GM18526 (cell line): ENCODE measurements at regions not wholly inside any gene's neighbourhood (a gene's known extent, or its start where the extent isn't known, plus 50 kb on each side); places are given as distances from the start of the nearest gene placed in this dataset.

Experiments
- POLR2A ChIP-seq: IDR thresholded peaks from 3 replicates; pipeline ENCODE4 v1.6.1; 2011; ENCODE audit not compliant: insufficient read length; ENCODE audit errors: extremely low read depth

DNA sequence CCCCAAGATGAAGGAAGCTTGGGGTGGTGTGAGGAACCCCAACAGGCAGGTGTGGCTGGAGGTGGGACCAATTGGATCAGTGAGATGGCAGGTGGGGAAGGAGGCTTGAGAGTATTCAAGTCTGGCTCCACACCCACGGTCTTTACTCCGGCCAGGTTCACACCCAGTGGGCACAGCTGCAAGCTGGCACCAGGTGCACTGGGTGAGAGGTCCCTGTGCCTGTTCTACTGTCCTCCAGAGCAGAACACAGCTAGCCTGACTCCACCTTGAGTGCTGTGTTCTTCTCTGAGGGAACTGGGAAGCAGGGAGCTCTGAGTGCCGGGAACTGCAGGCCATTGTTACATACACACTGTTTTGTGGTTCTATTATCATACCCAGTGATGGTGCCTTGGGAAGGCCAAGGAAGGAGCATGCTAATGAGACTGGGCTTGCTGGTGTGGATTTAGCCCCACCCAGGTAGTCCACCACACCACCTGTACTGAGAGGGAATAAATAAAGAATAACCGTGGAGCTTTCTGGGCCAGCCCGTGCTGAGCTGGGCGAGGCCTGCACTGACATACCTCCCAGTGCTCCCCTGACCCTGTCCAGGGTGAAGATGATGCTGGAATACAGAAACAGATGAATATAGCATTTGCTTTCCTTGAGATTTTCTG lies 93.4 kb downstream of the ABHD5 start:
- no peak for TF ChIP-seq POLR2A

DNA sequence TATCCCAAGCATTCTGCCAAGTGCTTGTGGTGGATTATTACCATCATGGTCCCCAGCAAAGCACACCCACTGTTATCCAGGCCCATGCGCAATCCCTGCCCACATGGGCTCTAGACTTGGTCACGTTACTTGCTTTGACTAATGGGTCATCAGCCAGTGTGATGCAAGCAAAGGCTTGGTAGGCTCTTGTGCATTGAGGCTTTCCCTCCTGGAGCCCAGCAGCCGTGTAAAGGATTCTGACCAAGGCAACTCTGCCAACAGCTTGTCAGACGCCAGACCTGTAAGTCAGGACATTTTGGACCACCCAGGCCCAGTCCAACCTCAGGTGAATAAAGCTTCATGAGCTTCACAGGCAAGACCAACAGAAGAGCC lies 93.9 kb downstream of the ABHD5 start:
- TF ChIP-seq POLR2A, result no peak

DNA sequence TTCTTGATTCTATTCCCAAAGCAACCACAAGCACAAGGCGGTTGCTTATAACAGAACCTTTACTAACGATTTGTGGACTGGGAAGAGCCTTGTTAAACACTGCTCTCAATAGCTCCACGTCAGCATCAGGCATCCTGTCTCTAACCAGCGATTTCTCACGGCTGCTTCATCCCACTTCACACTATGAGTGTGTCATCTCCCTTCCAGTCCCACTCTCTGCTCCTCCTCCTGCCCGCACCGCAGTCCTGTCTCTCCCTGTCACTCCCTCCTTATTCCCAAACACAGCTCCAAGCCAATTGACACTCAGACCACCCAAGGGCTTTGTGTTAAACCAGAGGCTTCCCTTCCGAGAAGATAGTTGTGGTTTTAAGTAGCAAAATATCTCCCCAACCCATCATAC lies 94.8 kb downstream of the ABHD5 start:
- no peak for TF ChIP-seq POLR2A

DNA sequence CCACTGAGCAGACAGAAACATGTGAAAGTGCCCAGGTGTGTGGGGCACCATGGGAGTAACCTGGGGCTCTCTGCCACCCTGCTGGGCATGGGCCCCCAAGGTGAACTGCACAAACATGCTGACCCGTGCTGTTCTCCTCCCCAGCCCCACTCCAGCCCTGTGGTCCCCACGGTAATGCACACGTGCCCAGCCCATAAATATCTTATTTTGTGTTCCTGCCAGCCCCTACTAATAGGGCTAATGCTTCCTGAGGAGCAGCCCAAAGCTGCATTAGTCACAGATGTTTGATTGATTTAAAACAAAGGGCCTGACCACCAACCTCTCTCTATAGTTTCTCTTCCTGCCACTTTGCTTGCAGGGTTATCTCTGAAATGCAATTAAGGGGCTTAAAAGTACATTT lies 95.4 kb downstream of the ABHD5 start:
- no peak for TF ChIP-seq POLR2A

DNA sequence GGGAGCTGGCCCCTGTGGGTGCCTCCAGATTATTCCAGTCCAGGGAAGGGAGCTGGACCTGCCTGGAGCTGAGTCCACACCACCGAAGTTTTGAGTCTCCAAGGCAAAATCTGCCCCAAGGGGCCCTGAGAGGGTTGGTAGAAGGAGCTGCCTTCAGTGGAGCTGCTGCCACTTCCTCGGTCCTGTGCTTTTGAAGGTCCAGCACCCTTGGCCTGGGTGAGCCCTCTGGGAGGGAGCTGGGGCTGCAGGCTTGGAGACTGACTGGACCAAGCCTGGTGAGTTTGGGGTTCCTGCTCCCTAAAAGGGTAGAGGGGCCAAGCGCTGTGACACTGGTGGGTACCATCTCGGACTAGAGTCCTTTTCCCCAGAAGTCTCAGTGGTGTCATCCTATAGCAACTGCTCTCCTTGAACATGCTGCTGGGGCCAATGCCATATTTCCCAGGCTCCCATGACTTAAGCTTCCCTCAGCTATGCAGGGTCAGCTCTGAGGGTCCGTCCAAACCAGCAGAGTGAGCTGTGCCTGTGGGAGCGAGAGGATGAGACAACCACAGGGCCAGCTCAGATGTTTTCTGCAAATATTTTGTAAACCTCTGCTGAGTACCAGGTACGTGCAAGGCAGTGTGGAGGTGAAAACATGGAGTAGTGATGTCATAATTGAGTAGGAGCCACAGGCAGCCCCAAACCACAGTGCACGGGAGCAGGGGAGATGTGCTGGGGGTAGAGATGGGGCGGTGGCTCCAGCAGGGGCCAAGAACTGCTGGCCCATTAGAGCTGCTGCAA lies 96.0 kb downstream of the ABHD5 start:
- no peak for TF ChIP-seq POLR2A

DNA sequence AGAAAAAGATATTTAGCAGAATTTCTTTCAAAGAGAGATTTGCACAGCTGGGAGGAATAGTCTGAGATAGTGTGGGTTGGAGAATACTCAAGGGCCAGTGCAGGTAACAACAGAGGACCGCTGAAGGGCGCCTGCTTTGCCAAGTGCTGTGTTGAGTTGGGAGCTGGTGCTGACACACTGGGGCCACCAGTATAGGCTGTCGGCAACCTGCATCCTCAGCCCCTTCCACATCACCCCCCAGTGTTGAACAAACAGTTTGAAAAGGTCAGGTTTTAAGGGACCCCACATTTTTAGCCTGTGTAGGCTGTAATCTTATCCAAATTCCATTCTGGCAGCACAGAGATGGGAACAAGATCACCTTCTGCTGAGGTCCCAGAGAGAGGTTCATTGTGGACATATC lies 96.6 kb downstream of the ABHD5 start:
- TF ChIP-seq POLR2A, result no peak

DNA sequence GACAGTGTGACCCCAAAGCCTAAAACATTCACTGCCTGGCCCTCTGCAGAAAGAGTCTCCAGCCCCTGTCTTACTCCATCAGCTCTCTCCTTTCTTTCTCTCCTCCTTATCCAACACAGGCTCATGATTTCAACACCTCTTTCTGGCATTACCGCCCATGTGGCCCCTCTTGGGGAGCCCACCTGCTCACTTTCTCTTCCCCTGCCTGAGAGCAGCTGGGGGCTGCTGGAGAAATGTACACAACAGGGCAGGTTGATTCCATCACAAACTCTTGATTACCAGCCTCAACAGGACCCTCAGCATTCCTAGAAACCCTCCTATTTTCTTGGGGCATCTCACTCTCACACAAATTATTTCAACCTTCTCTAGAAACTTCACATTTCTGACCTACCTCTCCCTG lies 98.3 kb downstream of the ABHD5 start:
- no peak for TF ChIP-seq POLR2A

DNA sequence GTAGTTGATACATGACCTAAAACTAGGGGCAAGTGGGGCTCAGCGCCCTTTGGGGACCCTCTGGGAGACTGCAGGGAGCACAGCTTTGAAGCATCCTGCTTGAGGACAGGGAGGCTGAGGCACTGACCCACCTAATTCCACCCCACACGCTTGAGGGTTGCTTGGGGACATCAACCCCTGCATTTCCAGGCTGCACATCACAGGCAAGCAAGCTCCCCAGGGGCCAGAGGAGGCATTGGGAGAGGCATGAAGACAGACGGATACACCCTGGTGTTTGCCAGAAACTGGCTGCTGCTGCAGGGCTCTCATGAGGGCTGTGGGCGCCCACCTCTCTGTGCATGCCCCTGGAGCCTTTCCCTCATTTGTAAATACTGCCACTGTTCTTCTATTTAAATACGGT lies 99.3 kb downstream of the ABHD5 start:
- TF ChIP-seq POLR2A, result no peak

DNA sequence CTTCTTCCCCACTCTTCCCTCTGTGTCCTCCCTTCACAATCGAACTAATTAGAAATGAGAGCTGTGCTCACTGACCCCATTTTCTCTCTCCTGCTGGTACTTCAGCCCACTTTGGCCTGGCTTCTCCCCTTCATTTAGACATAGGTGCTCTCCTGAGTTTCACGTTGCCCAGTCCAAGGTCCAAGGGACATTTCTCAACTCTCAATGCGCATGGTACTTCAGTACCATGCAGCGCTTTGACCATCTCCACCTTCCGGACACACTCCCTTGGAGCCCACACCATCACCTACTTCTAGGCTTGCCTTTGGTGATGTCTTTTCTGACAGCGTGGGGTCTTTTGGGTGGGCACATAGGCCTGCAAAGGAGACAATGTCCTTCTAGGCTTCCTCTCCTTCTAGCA lies 99.7 kb downstream of the ABHD5 start:
- TF ChIP-seq POLR2A, result no peak

DNA sequence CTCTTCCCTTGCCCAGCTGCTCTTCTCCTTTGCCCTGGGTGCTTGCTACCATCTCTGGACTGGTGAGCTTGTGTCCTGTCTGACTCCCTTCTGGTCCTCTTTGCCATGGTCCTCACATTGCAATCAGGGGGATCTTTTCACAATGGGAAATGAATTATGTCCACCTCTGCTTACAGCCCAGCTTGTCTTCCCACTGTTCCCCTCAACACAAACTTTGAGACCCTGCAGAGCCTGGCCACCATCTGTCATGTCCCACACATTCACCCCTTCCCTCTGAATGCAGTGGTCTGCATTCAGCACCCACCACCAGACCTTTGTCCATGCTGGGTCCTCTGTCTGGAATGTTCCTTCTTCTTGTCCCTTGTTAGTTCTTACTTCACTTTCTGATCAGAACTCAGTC lies 100.5 kb downstream of the ABHD5 start:
- TF ChIP-seq POLR2A, result no peak

DNA sequence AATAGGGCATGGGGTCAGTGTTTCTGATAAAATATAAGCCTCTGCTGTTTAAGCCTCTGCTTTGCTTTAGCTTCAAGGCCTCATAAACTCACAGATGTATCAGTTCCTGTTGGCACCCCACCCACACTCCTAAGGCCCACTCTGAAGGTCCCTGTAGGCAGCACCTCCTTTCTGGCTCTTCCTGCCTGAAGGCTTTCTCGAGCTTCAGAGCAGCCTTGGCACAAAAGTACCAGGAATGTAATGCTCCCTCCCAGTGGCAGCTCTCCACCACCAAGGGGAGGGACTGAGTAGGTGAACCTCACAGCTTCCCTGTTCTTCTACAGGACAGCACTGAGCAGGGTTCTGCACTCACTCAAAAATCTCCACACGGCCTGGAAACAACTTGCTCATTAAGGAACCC lies 102.2 kb downstream of the ABHD5 start:
- TF ChIP-seq POLR2A, result no peak

DNA sequence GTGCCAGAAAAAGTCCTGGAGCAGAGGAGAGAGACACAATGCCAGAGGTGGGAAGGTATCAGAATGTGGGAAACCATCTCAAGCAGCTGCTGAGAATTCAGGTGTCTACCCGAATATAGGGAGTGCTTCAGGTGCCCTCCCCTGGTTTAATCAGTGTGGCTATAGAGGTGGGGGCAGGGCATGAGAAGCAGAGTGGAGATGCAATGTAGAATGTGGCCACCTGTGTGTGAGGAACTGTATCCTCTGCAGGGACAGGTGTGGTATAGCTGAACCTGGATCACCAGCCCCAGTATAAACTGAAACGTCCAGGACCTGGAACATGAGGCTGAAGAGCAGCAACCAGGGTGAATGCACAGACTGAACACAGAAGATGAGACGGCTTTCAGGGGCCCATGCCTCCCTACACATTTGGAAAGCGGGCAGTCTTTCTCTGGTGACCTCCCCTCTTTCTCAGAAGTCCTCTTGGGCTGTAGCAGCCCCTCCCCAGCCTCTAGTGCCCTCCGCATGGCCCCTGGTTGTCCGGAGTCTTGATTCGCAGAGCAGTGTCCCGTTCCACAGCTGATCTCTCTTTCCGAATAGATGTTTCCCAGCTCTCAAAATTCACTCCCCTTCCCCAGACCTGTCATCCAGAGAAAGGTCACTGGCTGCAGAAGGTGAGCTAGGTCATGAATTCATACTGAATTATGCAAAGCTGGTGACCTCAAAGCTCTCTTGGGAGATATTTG lies 103.1 kb downstream of the ABHD5 start:
- no peak for TF ChIP-seq POLR2A

DNA sequence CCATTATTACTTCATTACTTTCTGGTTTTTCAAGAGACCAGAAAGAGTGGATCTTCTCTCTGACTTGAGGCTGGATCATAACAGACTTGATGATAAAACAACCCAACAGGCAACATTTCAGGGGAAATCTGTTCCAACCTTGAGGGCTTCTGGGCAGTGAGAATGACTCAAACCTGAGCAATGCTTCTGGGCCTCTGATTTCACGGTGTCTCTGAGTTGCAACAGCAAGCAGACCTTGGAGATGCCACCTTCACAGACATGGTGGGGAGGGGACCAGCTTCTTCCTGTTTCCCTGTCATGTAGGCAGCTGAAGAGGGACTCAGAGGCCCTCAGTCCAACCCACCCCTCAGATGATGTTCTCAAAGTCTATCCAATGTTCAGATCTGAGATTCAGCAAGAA lies 104.0 kb downstream of the ABHD5 start:
- TF ChIP-seq POLR2A, result no peak

DNA sequence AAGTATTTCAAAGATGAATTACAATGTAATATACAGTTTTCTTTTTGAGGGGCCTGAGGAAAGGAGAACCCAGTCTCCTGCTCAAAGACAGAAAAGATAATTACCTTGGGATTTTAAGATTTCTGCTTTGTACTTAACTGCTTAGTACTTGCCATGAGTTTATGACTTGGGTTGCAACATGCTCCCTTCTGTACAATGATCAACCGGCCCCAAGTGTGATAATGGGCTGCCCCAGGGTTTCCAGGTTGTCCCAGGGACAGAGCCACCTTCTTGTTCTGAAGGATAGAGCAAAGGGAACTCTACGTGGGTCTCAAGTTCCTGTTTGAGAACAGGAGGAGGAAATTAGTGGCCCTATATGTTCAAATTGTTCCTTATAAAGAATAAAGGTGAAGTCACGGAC lies 104.8 kb downstream of the ABHD5 start:
- no peak for TF ChIP-seq POLR2A

DNA sequence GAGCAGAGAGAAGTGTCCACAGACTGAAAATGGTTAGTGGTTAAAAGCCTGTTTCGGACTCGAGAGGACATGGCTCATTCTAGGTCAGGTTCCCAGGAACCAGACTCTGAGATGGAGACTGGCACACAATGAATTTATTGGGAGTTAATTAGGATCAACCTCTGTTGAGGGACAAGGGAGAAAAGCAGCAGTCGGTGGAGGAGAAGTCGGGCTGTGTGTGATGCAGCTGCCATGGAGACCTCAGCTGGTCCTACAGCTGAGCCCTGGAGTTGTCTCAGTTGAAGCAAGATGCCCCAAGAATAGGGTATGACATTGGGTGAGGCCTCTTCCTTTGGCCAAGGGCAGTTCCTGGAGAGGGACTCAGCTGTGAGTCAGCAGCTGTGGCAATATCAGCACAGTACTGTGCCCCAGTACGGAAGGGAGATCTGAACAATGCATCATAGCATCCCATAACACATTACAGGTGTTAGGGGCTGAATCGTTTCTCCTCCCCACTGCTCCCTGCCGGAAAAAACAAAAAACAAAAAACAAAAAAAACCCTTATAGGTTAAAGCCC lies 105.4 kb downstream of the ABHD5 start:
- TF ChIP-seq POLR2A, result no peak

DNA sequence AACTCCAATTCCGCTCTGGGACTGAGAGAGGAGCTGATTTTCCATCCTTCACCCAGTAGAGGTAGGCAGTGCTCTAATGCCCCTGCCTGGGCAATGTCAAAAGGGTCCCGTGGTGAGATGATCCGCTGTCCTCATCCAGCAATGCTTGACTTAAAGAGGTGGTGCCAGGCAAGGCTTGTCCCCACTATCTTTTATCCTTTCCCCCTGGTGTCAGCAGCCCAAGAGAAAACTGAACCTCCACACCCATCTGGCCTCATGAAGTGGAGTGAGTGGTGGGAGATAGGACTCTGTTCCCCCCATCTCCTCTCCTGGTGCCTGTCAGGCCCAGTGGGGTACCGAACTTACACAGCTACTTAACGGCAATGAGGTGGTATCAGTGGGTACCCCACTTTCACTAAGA lies 107.1 kb downstream of the ABHD5 start:
- no peak for TF ChIP-seq POLR2A
